HCT116 (cell line): ENCODE measurements at regions not wholly inside any gene's neighbourhood (a gene's known extent, or its start where the extent isn't known, plus 50 kb on each side); places are given as distances from the start of the nearest gene placed in this dataset.

Experiments
- ATAC-seq: fragments of 200-7000 bp; cut with Tn5 transposase; 2 replicates; pipeline ENCODE4 v1.9.1; 2020; ENCODE audit warnings: mild to moderate bottlenecking, moderate library complexity
- BruUV-seq: library from RNA; stranded (reverse); fragments of 400-500 nt; replicated peaks from 2 replicates; lab custom pipeline; 2021; lab: Mats Ljungman, UMichigan
- CTCF ChIA-PET: fragments of 300-600 bp; sonication (Branson Sonifier 250); formaldehyde crosslinking; loops from one replicate; lab custom pipeline; 2021; ENCODE audit warnings: antibody characterized with exemption; lab: Charles Lee
- POLR2A ChIA-PET: fragments of 300-600, 350-600 bp; sonication (Branson Sonifier 250); formaldehyde crosslinking; loops from one replicate; lab custom pipeline; 2021; ENCODE audit warnings: antibody characterized with exemption; lab: Charles Lee
- RAD21 ChIA-PET, 2 experiments: fragments of 300-600 bp; sonication (Branson Sonifier 250); formaldehyde crosslinking; loops; one replicate each; lab custom pipeline; 2023; ENCODE audit warnings: low total read pairs in 2 of 2; ENCODE audit not compliant: uncharacterized antibody in 2 of 2, unreplicated experiment in 2 of 2, low non-redundant PET in 1 of 2; lab: Charles Lee
- DNase-seq: peaks from one replicate; pipeline ENCODE4 v3.0.0-alpha.2; 2010; ENCODE audit warnings: low read depth, low spot score
- H2AFZ ChIP-seq: fragments of 200-600 bp; shearing (Covaris generic), sonication (generic); 2 replicates; pipeline ENCODE4 v1.6.1; 2017; ENCODE audit warnings: low read depth, mixed run types, mixed read lengths, antibody characterized with exemption, low read length; ENCODE audit not compliant: poor library complexity, severe bottlenecking
- H3K27ac ChIP-seq: 2 replicates; pipeline ENCODE4 v1.5.1; 2012; ENCODE audit warnings: low read depth, low read length
- H3K27me3 ChIP-seq: fragments of 200-600 bp; sonication (generic); 2 replicates; pipeline ENCODE4 v1.6.1; 2016; ENCODE audit warnings: mixed run types, low read length, mixed read lengths; ENCODE audit not compliant: insufficient read depth
- H3K36me3 ChIP-seq, 2 experiments: fragments of 200-500 bp in 1 of 2; fragments of 200-600 bp in 1 of 2; sonication (Bioruptor generic) in 1 of 2; sonication (generic) in 1 of 2; 2 replicates each; pipeline versions ENCODE4 v1.5.1 to v1.6.1; 2014 to 2016; ENCODE audit warnings: low read length in 2 of 2, inconsistent platforms in 1 of 2, mixed read lengths in 1 of 2, mixed run types in 1 of 2; ENCODE audit not compliant: insufficient read depth in 2 of 2, control insufficient read depth in 1 of 2
- H3K4me1 ChIP-seq, 2 experiments: fragments of 200-600 bp in 1 of 2; sonication (generic) in 1 of 2; 2 replicates each; pipeline versions ENCODE4 v1.5.1 to v1.6.1; 2012 to 2017; ENCODE audit warnings: low read length in 2 of 2, inconsistent platforms in 1 of 2, mild to moderate bottlenecking in 1 of 2, mixed read lengths in 1 of 2, mixed run types in 1 of 2, moderate library complexity in 1 of 2; ENCODE audit not compliant: insufficient read depth in 2 of 2, control insufficient read depth in 1 of 2
- H3K4me2 ChIP-seq: fragments of 200-600 bp; sonication (generic); 2 replicates; pipeline ENCODE4 v1.6.1; 2017; ENCODE audit warnings: mixed run types, low read length, mixed read lengths
- H3K4me3 ChIP-seq, 2 experiments: fragments of 200-600 bp in 1 of 2; sonication (generic) in 1 of 2; replicated peaks in 1 of 2; 2 replicates each; pipeline ENCODE4 v1.5.1; 2011 to 2016; ENCODE audit warnings: low read length in 2 of 2, control low read depth in 1 of 2, low read depth in 1 of 2, mild to moderate bottlenecking in 1 of 2, mixed read lengths in 1 of 2, mixed run types in 1 of 2
- H3K79me2 ChIP-seq: fragments of 200-600 bp; sonication (generic); 2 replicates; pipeline ENCODE4 v1.6.1; 2017; ENCODE audit warnings: mild to moderate bottlenecking, mixed run types, low read length, moderate library complexity, mixed read lengths; ENCODE audit not compliant: insufficient read depth
- H3K9ac ChIP-seq: fragments of 200-600 bp; sonication (generic); 2 replicates; pipeline ENCODE4 v1.6.1; 2016; ENCODE audit warnings: low read length, mixed read lengths
- H3K9me2 ChIP-seq: fragments of 200-600 bp; sonication (generic), shearing (Covaris generic); 2 replicates; pipeline ENCODE4 v1.6.1; 2017; ENCODE audit warnings: mixed run types, mild to moderate bottlenecking, moderate library complexity; ENCODE audit not compliant: insufficient read depth
- H3K9me3 ChIP-seq, 2 experiments: fragments of 200-500 bp in 1 of 2; fragments of 200-600 bp in 1 of 2; sonication (Bioruptor generic) in 1 of 2; sonication (generic) in 1 of 2; 2 replicates each; pipeline ENCODE4 v1.6.1; 2014 to 2017; ENCODE audit warnings: low read length in 2 of 2, mixed read lengths in 2 of 2, inconsistent platforms in 1 of 2, low read depth in 1 of 2, mild to moderate bottlenecking in 1 of 2, mixed run types in 1 of 2, moderate library complexity in 1 of 2; ENCODE audit not compliant: control insufficient read depth in 1 of 2, insufficient read depth in 1 of 2
- H4K20me1 ChIP-seq: fragments of 200-600 bp; sonication (generic), shearing (Covaris generic); 2 replicates; pipeline ENCODE4 v1.6.1; 2017; ENCODE audit warnings: mixed run types, mild to moderate bottlenecking, moderate library complexity; ENCODE audit not compliant: insufficient read depth
- CBX3 ChIP-seq: IDR thresholded peaks from 2 replicates; pipeline ENCODE4 v1.6.1; 2012; ENCODE audit warnings: low read depth
- FOSL1 ChIP-seq: IDR thresholded peaks from 2 replicates; pipeline ENCODE4 v1.6.1; 2012; ENCODE audit warnings: low read depth
- JUND ChIP-seq: IDR thresholded peaks from 2 replicates; pipeline ENCODE4 v1.6.1; 2012
- POLR2A ChIP-seq: IDR thresholded peaks from 2 replicates; pipeline ENCODE4 v1.7.0; 2011; ENCODE audit warnings: borderline replicate concordance; ENCODE audit not compliant: insufficient read depth, insufficient read length; ENCODE audit errors: extremely low read depth
- POLR2AphosphoS5 ChIP-seq: IDR thresholded peaks from 2 replicates; pipeline ENCODE4 v1.6.1; 2011; ENCODE audit warnings: mild to moderate bottlenecking, low read depth, low read length, moderate library complexity
- SP1 ChIP-seq: IDR thresholded peaks from 2 replicates; pipeline ENCODE4 v1.6.1; 2012; ENCODE audit warnings: low read depth
- ZFX ChIP-seq: fragments of 450-650 bp; IDR thresholded peaks from 2 replicates; pipeline ENCODE4 v1.6.1; 2017
- intact Hi-C: fragments of 100-400 bp; cut with micrococcal nuclease; formaldehyde crosslinking; loops from 2 replicates; pipeline ENCODE4 v1.10.0; 2022
- TF ChIP-seq, protein P1 (sequence below): IDR thresholded peaks from 2 replicates; pipeline ENCODE4 v1.6.1; 2011; ENCODE audit warnings: mild to moderate bottlenecking, low read length, moderate library complexity; ENCODE audit not compliant: insufficient replicate concordance; ENCODE audit errors: extremely low read depth

DNA sequence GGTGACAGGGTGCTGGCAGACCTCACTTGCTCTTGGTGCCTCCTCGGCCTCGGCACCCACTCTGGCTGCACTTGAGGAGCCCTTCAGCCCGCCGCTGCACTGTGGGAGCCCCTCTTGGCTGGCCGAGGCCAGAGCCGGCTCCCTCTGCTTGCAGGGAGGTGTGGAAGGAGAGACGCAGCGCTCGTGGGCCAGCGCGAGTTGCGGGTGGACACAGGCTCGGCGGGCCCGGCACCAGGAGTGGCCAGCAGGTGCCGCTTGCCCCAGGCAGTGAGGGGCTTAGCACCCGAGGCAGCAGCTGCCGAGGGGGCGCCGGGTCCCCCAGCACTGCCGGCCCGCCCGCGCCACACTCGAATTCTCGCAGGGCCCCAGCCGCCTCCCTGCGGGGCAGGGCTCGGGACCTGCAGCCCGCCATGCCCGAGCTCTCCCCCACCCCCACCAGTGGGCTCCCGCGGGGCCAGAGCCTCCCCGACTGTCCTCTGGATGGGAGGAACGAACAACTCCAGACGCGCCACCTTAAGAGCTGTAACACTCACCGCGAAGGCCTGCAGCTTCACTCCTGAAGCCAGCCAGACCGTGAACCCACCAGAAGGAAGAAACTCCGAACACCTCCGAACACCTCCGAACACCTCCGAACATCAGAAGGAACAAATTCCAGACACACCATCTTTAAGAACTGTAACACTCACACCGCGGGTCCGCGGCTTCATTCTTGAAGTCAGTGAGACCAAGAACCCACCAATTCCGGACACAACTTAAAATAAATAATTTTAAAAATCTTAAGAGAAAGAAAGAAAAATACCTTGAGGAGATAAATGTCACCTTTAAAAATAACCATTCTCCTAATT is 311.1 kb upstream of the SLC7A11 start:
- Histone ChIP-seq H3K9me3 (no peaks in the 10 kb centered on the region), H2AFZ (peak overlapping the region; percentile 77), H4K20me1 (no peaks in the 10 kb centered on the region), H3K27ac (peak overlapping the region; percentile 27; the same call in 1 of the 2 replicates), H3K27me3 (no peaks in the 10 kb centered on the region), H3K36me3 (no peaks in the 10 kb centered on the region)
- no TSS peak for BruUV-seq
- TF ChIP-seq POLR2AphosphoS5 (peak; percentile 24; the same call in 1 of the 2 replicates), ZFX (peak; percentile 24; the same call in 1 of the 2 replicates), FOSL1 (no peak)
- TF ChIP-seq, all 23 proteins: peak for 2
- ATAC-seq (peak; percentile 81), DNase-seq (no peak)
- Histone ChIP-seq H3K9me2 (no peaks in the 10 kb centered on the region), H3K79me2 (no peaks in the 10 kb centered on the region), H3K4me1 (0 out of 4 replicates have a peak, but pooled peaks cover 0 to 4% of the 10 kb centered on the region in 2 experiments), H3K4me2 (peak overlapping the region; percentile 52), H3K4me3 (peak overlapping the region; percentile 44 to 58), H3K9ac (peak overlapping the region; percentile 45)
- ChIA-PET CTCF (interaction anchor here (1.4 kb wide), 1 partner anchor 32 kb away, joined by 3 read pairs; no protein-coding TSS in a partner anchor), POLR2A (no interaction called here), RAD21 (no interaction called here)
- intact Hi-C loops = no loop called here

DNA sequence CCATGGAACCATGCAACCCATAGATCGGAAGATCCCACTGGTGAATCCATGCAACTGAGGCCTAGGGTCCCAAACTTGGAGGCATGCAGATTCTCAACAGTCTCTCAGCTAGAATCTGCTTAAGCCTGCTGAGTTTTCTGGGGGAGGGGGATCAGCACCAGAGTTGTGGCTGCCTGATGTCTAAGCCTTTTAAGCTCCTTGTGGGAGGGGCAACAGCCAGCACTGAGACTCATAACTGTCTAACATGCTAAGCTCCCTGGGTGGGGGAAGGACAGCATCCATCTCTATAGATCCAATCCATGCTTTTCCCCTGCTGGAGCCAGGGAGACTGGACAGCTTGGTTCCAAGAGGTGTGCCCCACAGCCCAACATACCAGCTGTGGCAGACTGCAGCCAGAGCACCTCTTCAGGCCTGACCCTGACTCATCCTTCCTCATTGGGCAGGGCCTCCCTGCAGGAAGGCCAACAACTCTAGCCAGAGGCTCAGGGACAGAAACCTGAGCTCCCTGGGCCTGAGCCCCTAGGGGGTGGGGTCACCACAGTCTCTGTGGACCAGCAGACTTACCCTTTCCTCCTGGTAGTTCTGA is 300.1 kb upstream of the SLC7A11 start:
- Histone ChIP-seq H3K79me2 (no peaks in the 10 kb centered on the region), H3K27ac (no peak overlapping the region), H3K36me3 (no peaks in the 10 kb centered on the region), H3K4me3 (no peak overlapping the region), H2AFZ (no peak overlapping the region), H3K9me2 (no peaks in the 10 kb centered on the region), H3K27me3 (no peaks in the 10 kb centered on the region), H3K9ac (no peak overlapping the region), H3K4me2 (peak overlapping the region; percentile 35), H4K20me1 (no peaks in the 10 kb centered on the region), H3K4me1 (peaks cover 0 to 12% of the 10 kb centered on the region in 2 experiments; a peak in 2 of 4 replicates), H3K9me3 (no peaks in the 10 kb centered on the region)
- DNase-seq (no peak), ATAC-seq (peak; percentile 55)
- ChIA-PET RAD21 (no interaction called here), POLR2A (no interaction called here), CTCF (interaction anchor here (1.7 kb wide), 1 partner anchor 14 kb away, joined by 6 read pairs; no protein-coding TSS in a partner anchor)
- intact Hi-C loops = no loop called here
- TF ChIP-seq CBX3 (peak; percentile 60; the same call in 1 of the 2 replicates), SP1 (no peak), JUND (no peak), POLR2A (no peak)
- TF ChIP-seq, protein P1, sequence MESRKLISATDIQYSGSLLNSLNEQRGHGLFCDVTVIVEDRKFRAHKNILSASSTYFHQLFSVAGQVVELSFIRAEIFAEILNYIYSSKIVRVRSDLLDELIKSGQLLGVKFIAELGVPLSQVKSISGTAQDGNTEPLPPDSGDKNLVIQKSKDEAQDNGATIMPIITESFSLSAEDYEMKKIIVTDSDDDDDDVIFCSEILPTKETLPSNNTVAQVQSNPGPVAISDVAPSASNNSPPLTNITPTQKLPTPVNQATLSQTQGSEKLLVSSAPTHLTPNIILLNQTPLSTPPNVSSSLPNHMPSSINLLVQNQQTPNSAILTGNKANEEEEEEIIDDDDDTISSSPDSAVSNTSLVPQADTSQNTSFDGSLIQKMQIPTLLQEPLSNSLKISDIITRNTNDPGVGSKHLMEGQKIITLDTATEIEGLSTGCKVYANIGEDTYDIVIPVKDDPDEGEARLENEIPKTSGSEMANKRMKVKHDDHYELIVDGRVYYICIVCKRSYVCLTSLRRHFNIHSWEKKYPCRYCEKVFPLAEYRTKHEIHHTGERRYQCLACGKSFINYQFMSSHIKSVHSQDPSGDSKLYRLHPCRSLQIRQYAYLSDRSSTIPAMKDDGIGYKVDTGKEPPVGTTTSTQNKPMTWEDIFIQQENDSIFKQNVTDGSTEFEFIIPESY = no peak
- no TSS peak for BruUV-seq
